Embryonic facial prominence (tissue), 1 donor: ENCODE measurements at regions not wholly inside any gene's neighbourhood (a gene's known extent, or its start where the extent isn't known, plus 50 kb on each side); places are given as distances from the start of the nearest gene placed in this dataset.

Experiments used
- DNase-seq: peaks from one replicate; pipeline ENCODE4 v3.0.0-alpha.2; 2016; ENCODE audit errors: extremely low spot score

- DNase-seq: no peak
These were observed 200.8 kb upstream of the HMGA2 start for GRCh38 chr12:65623507-65623906.

DNA sequence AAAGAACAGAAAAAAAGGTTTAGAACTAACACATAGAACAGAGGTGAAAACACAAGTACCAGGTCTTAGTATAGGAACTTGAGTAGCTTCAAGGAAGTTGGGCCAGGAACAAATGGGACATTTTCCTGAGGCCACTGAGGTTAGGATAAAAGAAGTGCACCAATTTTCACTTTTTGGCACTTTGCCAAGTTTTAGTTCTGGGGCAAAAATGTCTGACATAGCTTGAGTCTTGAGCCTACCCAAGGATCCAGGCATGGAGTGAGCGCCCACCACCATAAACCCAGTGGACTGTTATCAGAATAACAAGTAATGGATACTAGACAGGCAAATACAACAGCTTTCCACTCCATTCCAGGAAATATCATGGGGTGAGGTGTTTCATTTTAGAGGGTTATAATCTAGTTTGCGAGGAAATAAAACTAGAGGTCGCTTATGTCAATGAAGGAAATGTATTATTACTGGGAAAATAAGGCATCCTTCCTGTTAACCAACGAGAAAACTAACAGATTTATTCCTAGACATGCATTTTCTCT, 199.7 kb upstream of the HMGA2 start:
- no peak for DNase-seq

DNA sequence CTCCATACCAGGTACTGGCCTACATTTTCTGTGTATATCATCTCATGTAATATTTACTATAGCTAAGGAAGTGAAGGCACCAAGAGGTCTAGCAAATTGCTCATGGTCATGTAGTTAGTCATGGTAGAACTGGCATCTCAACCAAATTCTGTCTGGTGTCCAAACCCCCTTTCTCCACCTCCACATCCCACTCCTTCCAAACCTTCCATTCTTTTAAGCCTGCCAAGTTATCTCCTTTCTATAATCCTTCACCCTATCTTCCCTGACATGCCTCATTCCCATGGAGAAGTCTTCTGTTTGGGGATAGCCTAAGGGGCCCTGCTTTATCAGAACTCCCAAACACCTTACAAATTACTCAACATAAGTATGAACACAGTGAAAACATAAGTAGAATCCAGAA, 196.2 kb upstream of the HMGA2 start:
- no peak for DNase-seq

DNA sequence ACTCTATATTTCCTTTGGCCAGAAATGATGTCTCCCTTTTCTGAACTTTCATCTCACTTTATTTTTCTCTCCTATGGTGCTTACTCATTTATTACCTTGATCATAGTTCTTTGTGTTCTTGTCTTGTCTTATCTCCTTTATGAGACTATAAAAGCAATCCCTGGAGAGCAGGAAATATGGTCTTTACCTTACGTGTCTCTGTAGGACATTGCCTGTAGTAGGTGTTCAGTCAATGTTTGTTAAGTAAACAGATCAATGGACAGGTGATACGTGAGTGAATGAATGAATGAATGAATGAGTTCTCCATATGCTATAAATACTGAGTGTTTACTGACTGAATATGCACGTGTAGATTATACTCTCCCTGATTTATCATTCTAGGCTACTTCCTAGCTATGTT, 193.7 kb upstream of the HMGA2 start:
- no peak for DNase-seq

DNA sequence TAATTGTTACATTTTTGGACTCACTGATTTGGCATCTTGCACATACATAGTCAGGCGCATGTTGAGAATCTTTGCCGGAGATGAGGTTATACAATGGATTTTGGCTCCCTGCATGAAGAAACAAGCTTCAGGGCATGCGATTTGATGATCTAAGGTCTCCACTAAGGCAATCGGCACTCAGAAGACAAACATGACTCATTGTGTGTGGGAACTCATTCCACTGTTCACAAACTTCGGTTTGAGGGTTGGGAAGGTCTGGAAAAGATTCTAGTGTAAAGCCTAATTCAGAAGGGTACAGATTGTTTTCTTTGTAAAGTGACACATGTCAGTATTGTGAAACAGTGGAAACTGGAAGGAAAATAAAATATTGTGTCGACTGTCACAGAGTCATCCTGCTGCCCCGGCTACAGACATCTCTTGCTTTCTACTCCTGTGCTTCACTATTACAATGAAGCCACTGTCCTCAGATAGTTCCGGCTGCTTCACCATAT, 192.6 kb upstream of the HMGA2 start:
- no peak for DNase-seq

GRCh38 chr12:65632131-65632855, 192.0 kb upstream of the HMGA2 start:
- no peak for DNase-seq

DNA sequence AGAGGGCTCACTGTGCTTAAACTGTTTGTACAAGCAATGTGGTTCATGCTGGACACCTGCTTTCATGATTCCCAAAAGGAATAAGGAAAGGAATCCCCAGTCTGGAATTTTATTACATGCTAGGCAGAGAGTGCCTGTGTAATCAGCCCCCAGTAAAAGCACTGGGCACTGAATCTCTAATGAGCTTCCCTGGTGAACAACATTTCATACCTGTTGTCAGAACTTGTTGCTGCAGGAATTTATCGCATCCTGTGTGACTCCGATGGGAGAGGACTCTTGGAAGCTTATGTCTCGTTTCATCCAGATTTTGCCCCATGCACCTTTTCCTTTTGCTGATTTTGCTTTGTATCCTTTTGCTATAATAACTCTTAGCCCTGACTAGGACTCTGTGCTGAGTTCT, 190.2 kb upstream of the HMGA2 start:
- no peak for DNase-seq

DNA sequence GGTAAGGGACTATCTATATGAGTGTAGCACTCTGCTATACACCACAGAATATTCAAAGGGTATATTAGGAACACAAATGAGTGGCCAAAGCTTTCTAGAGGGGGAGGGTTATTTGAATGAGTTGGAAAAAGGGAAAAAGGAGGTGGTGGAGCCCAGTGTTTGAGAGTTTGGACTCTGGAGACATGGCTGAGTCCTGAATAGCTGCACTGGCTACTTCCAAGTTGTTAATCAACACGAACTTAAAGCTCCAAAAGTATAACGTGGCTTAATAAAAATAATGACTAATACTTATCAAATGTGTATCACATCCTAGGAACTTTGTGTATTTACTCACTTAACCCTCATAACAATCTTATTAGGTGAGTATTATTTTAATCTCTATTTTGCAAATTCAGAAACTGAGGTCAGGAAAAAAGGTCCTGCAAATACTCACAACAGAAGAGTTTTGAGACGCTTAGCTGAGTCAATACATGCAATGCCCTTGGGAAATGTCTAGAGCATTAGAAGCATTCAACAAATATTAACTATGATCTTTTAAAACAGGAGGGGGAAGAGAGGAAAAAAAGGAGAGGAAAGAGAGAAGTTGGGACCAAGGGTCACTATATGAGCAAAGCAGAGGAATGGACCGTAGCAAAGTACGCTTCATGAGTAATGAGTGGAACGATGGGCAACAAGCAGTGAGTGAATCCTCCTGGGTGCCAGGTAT, 189.5 kb upstream of the HMGA2 start:
- no peak for DNase-seq

- DNase-seq: no peak
These were observed 187.8 kb upstream of the HMGA2 start for GRCh38 chr12:65636436-65636835.

- no peak for DNase-seq
These were observed 187.1 kb upstream of the HMGA2 start for GRCh38 chr12:65637150-65637549.

GRCh38 chr12:65637774-65638173, 186.5 kb upstream of the HMGA2 start:
- DNase-seq: no peak

DNA sequence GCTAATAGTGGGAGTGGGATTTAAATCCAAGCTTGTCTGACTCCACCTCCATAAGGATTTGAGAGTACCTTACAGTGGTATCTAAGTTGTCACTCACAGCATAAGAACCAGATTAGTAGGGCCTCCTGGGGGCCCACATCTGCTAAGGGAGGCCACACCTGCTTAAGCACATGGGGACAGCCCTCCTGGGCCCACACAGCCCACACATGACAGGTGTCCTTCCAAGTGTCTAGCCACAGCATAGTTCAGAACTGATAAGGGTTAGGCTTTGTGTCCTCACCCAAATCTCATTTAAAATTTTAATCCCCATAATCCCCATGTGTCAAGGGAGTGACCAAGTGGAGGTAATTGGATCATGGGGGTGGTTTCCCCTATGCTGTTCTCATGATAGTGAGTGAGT, 186.0 kb upstream of the HMGA2 start:
- DNase-seq: no peak

DNA sequence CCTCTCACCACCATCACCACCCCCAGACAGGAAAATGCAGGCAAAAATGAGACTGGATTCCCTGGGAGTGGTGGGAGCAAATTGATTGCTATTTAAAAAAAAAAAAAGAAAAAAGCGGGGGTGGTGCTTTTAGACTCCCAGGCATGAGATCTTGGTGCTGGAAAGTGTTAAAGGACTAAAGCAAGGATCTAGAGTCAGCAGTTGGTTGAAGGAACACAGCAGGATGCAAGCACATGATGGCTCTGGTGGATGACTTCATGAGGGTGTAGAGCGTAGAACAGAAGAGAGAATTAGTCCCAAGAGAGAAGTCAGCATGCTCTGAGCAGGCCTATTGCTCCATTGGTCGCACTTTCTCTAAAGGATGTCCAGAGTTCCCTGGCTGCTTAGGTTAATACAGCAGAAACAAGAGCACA, 183.8 kb upstream of the HMGA2 start:
- no peak for DNase-seq

DNA sequence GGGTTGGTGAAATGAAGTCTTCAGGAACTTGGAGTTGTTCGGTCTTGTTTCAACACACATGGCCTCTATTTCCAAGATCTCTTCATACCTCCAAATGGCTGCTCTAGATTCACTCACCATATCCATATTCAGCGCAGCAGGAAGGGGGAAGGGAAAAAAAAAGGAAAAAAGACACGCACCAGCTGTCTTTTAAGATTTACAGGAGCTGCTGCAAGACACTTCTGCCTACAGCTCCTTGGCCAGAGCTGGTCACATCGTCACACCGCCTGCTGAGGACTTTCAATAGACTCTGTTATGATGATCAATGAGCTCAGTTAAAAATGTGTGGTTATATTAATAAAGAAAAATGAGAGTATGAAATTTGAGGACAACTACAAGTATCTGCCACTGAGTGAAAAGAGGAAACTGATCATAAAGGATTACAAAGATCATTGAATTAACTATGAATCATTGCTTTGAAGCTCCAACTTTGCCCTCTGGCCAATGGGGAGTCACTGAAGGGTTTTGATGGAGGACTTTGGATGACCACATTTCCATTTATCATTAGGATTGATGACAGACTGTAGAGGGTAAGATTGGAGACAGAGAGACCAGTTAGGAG, 182.1 kb upstream of the HMGA2 start:
- DNase-seq: no peak

- no peak for DNase-seq
These were observed 181.1 kb upstream of the HMGA2 start for GRCh38 chr12:65643171-65643570.

DNA sequence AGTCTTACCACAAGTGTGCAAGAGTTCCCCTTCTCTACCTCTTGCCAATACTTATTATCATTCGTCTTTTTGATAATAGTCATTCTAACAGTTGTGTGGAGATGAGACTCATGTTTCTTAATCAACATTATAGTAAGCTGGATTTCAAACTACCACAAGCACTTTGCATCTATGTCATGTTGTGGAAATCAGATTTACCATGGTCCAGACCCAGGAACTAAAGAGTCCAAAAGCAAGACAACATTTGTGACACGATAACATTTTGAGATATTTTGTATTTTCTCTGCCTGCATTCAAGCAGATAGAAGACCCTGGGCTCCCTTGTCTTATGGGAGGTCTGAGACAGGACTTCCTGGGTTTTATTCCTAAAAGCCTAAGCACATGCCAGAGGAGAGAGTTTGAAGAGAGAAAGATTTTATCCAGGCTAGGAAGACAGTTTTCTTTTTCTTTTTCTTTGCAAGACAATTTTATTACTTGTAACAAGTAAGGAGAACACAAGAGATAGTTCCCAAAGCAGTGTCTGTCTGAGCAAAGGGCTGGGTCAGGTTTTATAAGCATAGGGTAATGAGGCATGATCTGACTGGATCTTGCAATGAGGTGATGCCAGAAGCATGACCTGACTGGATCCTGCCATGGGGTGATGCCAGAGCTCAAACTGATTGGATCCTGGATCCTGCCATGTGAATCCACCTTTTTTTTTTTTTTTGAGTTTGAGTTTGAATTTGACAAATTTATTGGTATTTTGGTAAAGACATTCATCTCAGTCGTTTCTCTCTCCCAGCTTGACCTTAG, 180.5 kb upstream of the HMGA2 start:
- no peak for DNase-seq

DNA sequence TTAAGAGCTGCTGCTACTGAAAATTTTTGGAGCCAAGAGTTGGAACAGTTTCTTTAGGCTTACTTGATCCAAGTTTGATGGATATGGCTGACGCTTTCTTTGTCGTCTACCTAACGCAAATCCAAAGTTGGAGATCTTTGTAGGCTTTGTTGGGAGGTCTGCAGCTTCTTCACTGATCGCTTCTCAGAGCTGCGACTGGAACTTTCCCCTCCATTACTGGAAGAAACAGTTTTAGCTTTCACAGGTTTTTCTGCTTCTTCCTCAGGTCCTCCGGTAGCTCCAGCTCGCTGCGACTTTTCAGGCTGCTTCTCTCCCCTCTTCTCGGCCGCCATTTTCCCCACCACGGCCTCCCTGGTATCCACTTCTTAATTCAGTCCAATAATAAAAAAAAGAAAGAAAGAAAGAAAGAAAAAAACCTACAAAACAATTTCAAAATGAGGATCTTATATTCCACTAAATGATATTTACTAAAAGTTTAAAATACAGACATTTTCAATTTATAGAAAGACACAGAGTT, 178.1 kb upstream of the HMGA2 start:
- no peak for DNase-seq

GRCh38 chr12:65647074-65647473, 177.2 kb upstream of the HMGA2 start:
- DNase-seq: no peak

GRCh38 chr12:65648461-65648860, 175.8 kb upstream of the HMGA2 start:
- DNase-seq: no peak

- DNase-seq: no peak
These were observed 175.2 kb upstream of the HMGA2 start for GRCh38 chr12:65649126-65649525.

- DNase-seq: no peak
These were observed 173.2 kb upstream of the HMGA2 start for GRCh38 chr12:65651060-65651459.

GRCh38 chr12:65653321-65653720, 171.0 kb upstream of the HMGA2 start:
- no peak for DNase-seq
